ENCODE measurements at regions not wholly inside any gene's neighbourhood (a gene's known extent, or its start where the extent isn't known, plus 50 kb on each side); places are given as distances from the start of the nearest gene placed in this dataset.

DNA sequence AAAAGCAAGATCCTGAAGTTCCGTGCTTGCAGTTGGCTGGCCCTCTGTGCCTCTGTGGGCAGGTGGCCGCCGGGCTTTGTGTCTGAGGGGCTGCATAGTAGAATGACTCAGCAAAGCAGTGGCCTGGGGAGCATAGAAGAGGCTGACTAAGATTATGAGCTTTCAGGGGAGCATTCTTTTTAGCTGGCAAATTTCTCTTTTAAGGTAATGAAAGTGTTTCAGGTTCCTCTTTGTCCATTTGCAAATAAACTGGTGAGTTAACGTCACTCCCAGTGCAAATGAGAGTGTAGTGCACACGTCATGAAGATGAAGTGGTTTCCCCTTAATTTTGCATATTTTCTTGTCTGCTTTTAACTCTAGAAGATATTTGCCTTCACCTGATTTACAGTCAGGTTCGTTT lies 98.6 kb downstream of the BCL2L11 start:
- Histone ChIP-seq H3K36me3 (ENCODE audit: control insufficient read depth in 2 of 2, insufficient read depth in 2 of 2, low read length in 2 of 2) (no peaks in the 10 kb centered on the region), H3K9me3 (ENCODE audit: control insufficient read depth in 2 of 2, low read length in 2 of 2) (no peaks in the 10 kb centered on the region), H3K27me3 (ENCODE audit: control insufficient read depth in 2 of 2, insufficient read depth in 2 of 2, low read length in 2 of 2) (no peaks in the 10 kb centered on the region), H3K4me3 (ENCODE audit: low read length in 2 of 2) (no peak overlapping the region), H3K9ac (ENCODE audit: low read depth in 1 of 2, low read length in 2 of 2) (no peak overlapping the region), H3K27ac (ENCODE audit: low read depth in 2 of 2, low read length in 2 of 2) (no peak overlapping the region), H3K4me1 (ENCODE audit: control insufficient read depth in 2 of 2, insufficient read depth in 2 of 2, low read length in 2 of 2) (peaks cover 0 to 4% of the 10 kb centered on the region in 2 donors)

DNA sequence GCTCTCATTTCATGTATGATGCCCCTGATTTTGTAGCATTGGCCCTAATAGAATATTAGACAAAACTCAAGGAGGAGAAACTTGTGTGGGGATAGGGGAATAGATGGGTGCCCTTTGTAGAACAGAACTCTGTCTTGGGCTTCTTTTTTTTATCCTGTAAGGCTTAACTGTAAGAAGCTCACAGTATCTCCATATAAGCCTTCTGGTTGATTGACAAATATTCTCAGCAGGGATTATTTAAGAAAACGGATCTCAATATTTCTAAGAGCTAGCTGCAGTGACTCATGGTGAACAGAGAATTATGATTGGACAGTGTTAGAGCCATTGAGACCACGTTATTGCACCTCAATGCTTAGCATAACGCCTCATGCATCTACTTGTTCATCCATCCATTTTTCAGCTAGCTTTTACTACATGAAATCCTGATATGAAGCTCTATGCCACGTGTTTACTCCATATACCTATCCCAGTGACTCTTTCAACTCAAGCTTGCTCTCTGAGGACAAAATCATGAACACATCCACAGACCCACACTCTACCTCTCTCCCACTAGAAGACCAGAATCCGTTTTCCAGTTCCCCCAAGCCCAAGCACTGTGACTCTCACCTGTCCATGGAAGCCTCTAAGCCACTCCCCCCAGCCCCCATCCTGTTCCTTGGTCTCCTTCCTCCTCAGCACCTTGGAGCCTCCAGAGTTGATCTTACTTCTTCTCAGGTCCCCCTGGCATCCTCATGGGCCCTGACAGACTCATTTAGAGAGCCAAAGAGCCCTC lies 99.2 kb downstream of the BCL2L11 start:
- Histone ChIP-seq H3K9me3 (ENCODE audit: control insufficient read depth in 2 of 2, low read length in 2 of 2) (no peaks in the 10 kb centered on the region), H3K4me3 (ENCODE audit: low read length in 2 of 2) (no peak overlapping the region), H3K9ac (ENCODE audit: low read depth in 1 of 2, low read length in 2 of 2) (no peak overlapping the region), H3K4me1 (ENCODE audit: control insufficient read depth in 2 of 2, insufficient read depth in 2 of 2, low read length in 2 of 2) (peaks cover 0 to 4% of the 10 kb centered on the region in 2 donors), H3K36me3 (ENCODE audit: control insufficient read depth in 2 of 2, insufficient read depth in 2 of 2, low read length in 2 of 2) (no peaks in the 10 kb centered on the region), H3K27ac (ENCODE audit: low read depth in 2 of 2, low read length in 2 of 2) (no peak overlapping the region), H3K27me3 (ENCODE audit: control insufficient read depth in 2 of 2, insufficient read depth in 2 of 2, low read length in 2 of 2) (no peaks in the 10 kb centered on the region)

DNA sequence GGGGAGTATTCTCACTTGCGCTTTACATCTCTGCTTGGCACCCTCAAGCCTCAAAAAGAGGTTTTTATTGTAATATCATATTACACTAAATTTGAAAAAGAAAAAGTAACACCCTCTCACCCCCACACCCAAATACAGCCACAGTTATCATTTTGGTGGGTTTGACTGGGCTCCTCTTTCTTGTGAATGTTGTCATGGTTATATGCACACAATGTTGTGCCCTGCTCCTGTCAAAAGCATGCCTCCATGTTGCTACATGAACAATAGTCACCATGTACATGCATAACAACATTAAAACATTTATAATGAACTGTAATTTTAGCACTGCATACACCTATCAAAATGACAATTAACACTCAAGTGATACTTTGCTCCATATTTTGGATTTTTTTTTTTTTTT lies 100.2 kb downstream of the BCL2L11 start:
- H3K4me1 ChIP-seq (ENCODE audit: control insufficient read depth in 2 of 2, insufficient read depth in 2 of 2, low read length in 2 of 2) = peaks cover 0 to 4% of the 10 kb centered on the region in 2 donors
- H3K27ac ChIP-seq (ENCODE audit: low read depth in 2 of 2, low read length in 2 of 2) = no peak overlapping the region
- no peak overlapping the region for H3K9ac ChIP-seq (ENCODE audit: low read depth in 1 of 2, low read length in 2 of 2)
- H3K4me3 ChIP-seq (ENCODE audit: low read length in 2 of 2) = no peak overlapping the region
- no peaks in the 10 kb centered on the region for H3K36me3 ChIP-seq (ENCODE audit: control insufficient read depth in 2 of 2, insufficient read depth in 2 of 2, low read length in 2 of 2)
- no peaks in the 10 kb centered on the region for H3K27me3 ChIP-seq (ENCODE audit: control insufficient read depth in 2 of 2, insufficient read depth in 2 of 2, low read length in 2 of 2)
- H3K9me3 ChIP-seq (ENCODE audit: control insufficient read depth in 2 of 2, low read length in 2 of 2) = no peaks in the 10 kb centered on the region

DNA sequence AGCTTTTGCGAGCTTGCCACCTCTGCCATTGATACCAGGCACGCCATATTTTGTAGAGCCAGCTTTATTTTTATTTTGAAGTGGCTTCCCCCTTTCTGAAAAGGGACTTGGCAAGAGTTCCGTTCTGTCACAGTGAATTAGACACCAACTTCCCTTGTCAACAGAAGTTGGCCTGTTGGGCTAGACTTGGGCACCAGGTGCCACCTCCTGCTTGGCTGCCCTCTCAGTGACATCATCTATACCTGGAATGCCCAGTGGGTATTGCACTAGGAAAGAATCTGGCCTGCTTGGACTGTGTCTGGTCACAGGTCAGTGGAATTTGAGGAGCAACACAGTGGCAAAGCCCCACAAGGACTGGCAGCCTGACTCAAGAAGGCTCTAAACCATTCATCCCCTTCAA lies 101.0 kb downstream of the BCL2L11 start:
- no peaks in the 10 kb centered on the region for H3K36me3 ChIP-seq (ENCODE audit: control insufficient read depth in 2 of 2, insufficient read depth in 2 of 2, low read length in 2 of 2)
- no peaks in the 10 kb centered on the region for H3K9me3 ChIP-seq (ENCODE audit: control insufficient read depth in 2 of 2, low read length in 2 of 2)
- H3K4me3 ChIP-seq (ENCODE audit: low read length in 2 of 2) = no peak overlapping the region
- H3K27me3 ChIP-seq (ENCODE audit: control insufficient read depth in 2 of 2, insufficient read depth in 2 of 2, low read length in 2 of 2) = no peaks in the 10 kb centered on the region
- H3K9ac ChIP-seq (ENCODE audit: low read depth in 1 of 2, low read length in 2 of 2) = no peak overlapping the region
- no peak overlapping the region for H3K27ac ChIP-seq (ENCODE audit: low read depth in 2 of 2, low read length in 2 of 2)
- peaks cover 0 to 4% of the 10 kb centered on the region in 2 donors for H3K4me1 ChIP-seq (ENCODE audit: control insufficient read depth in 2 of 2, insufficient read depth in 2 of 2, low read length in 2 of 2)

DNA sequence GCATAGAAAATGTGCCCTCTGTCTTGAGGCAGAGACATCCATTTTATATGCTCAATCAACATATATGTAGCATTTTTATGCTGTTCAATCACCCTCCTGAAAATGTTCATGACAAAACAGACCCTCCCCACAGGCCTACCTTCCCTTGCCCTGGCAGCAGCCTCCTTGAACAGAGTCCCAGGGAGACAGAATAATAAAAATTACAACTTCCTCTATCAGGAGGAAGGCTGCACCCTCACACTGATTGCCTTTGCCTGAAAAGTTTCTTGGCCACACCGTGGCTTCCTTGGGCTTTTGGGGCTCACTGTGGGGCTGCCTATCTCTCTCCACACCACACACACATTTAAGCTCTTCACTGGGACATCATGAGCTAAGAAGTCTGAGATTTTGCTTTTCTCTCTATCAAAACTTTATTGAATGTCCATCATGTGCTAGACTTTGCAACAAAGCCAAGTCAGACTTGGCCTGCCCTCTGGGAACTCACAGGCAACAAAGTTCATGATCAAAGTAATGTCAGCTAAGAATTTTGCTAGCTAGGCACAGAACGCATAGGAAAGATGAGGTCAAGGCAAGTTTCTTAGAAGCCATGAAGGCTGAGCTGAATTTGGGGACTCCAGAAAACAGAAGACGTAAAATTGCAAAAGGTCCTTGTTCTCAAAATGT lies 101.6 kb downstream of the BCL2L11 start:
- no peak overlapping the region for H3K4me3 ChIP-seq (ENCODE audit: low read length in 2 of 2)
- no peak overlapping the region for H3K9ac ChIP-seq (ENCODE audit: low read depth in 1 of 2, low read length in 2 of 2)
- H3K9me3 ChIP-seq (ENCODE audit: control insufficient read depth in 2 of 2, low read length in 2 of 2) = no peaks in the 10 kb centered on the region
- H3K4me1 ChIP-seq (ENCODE audit: control insufficient read depth in 2 of 2, insufficient read depth in 2 of 2, low read length in 2 of 2) = peaks cover 0 to 4% of the 10 kb centered on the region in 2 donors
- H3K27ac ChIP-seq (ENCODE audit: low read depth in 2 of 2, low read length in 2 of 2) = no peak overlapping the region
- H3K36me3 ChIP-seq (ENCODE audit: control insufficient read depth in 2 of 2, insufficient read depth in 2 of 2, low read length in 2 of 2) = no peaks in the 10 kb centered on the region
- H3K27me3 ChIP-seq (ENCODE audit: control insufficient read depth in 2 of 2, insufficient read depth in 2 of 2, low read length in 2 of 2) = no peaks in the 10 kb centered on the region

DNA sequence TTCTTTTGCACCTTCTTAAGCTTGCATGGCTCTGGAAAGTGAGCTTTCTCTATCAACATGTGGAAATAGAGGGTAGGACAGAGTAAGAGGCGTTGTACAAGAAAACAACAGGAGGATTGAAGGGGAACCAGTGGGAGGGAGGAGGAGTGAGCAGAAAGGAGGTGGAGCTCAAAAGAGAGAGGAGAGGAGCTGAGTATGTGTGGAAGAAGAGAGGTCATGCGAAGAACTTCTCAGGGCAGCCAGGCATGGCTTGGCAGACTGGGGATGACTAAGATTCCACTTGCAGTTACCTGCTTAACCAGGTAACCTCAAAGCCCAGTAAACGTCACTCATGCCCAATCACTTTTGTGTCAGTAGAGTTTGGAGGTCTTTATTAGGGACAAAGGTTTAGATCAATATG lies 105.1 kb downstream of the BCL2L11 start:
- Histone ChIP-seq H3K36me3 (ENCODE audit: control insufficient read depth in 2 of 2, insufficient read depth in 2 of 2, low read length in 2 of 2) (no peaks in the 10 kb centered on the region), H3K4me1 (ENCODE audit: control insufficient read depth in 2 of 2, insufficient read depth in 2 of 2, low read length in 2 of 2) (peaks cover 0 to 4% of the 10 kb centered on the region in 2 donors), H3K27me3 (ENCODE audit: control insufficient read depth in 2 of 2, insufficient read depth in 2 of 2, low read length in 2 of 2) (no peaks in the 10 kb centered on the region), H3K4me3 (ENCODE audit: low read length in 2 of 2) (no peak overlapping the region), H3K9ac (ENCODE audit: low read depth in 1 of 2, low read length in 2 of 2) (no peak overlapping the region), H3K9me3 (ENCODE audit: control insufficient read depth in 2 of 2, low read length in 2 of 2) (no peaks in the 10 kb centered on the region), H3K27ac (ENCODE audit: low read depth in 2 of 2, low read length in 2 of 2) (no peak overlapping the region)

DNA sequence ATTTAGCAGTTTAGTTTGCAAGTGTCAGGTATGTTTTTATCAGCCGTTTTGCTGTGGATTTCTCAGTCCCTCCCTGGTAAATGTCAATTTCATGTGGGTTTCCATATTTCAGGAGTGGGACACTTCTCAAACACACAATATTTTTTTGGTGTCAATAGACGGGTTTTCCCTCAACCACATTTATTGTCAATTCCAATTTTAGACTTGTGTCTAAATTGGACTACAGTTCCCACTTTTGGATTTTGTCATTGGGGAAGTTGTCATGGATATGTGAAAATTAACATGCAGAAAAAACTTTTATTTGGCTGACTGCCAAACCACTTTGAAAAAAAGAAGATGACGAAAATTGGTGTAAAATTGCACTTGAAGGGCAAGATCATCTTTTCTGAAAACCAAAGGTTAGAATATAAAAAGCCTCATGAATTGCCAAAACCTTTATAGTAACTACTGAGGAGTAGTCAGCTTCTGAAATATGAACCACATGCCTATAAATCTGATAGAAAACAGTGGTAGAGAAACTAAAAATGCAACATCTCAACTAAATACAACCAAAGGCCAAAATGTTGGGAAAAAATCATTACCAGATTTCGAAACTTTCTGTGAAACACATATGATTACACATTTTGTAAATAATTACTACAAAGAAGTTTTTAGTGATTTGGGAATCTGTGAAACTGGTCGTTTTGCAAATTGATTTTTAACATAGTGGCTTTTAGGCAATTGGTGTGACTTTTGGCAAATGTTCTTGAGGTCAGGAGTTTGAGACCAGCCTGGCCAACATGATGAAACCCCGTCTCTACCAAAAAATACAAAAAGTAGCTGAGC lies 106.4 kb downstream of the BCL2L11 start:
- H3K36me3 ChIP-seq (ENCODE audit: control insufficient read depth in 2 of 2, insufficient read depth in 2 of 2, low read length in 2 of 2) = no peaks in the 10 kb centered on the region
- H3K27me3 ChIP-seq (ENCODE audit: control insufficient read depth in 2 of 2, insufficient read depth in 2 of 2, low read length in 2 of 2) = no peaks in the 10 kb centered on the region
- H3K4me1 ChIP-seq (ENCODE audit: control insufficient read depth in 2 of 2, insufficient read depth in 2 of 2, low read length in 2 of 2) = peaks cover 0 to under 1% of the 10 kb centered on the region in 2 donors
- no peak overlapping the region for H3K27ac ChIP-seq (ENCODE audit: low read depth in 2 of 2, low read length in 2 of 2)
- H3K9ac ChIP-seq (ENCODE audit: low read depth in 1 of 2, low read length in 2 of 2) = no peak overlapping the region
- H3K4me3 ChIP-seq (ENCODE audit: low read length in 2 of 2) = no peak overlapping the region
- H3K9me3 ChIP-seq (ENCODE audit: control insufficient read depth in 2 of 2, low read length in 2 of 2) = no peaks in the 10 kb centered on the region

DNA sequence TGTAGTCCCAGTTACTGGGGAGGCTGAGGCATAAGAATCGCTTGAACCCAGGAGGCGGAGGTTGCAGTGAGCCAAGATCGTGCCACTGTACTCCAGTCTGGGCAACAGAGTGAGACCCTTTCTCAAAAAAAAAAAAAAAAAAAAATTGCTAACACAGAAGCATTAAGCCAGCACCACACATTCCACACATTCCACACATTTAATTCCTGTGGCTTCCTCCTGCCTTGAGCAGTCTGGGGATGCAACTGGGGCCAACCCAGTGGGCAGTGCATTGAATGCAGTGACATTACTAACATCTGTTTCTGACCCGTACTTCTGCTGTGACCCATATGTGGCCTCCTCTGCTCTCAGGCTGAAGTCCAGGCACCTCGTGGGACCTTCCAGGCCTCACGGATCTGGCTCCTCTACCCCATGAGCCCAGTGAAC lies 107.0 kb downstream of the BCL2L11 start:
- no peak overlapping the region for H3K4me3 ChIP-seq (ENCODE audit: low read length in 2 of 2)
- H3K27ac ChIP-seq (ENCODE audit: low read depth in 2 of 2, low read length in 2 of 2) = no peak overlapping the region
- H3K4me1 ChIP-seq (ENCODE audit: control insufficient read depth in 2 of 2, insufficient read depth in 2 of 2, low read length in 2 of 2) = no peaks in the 10 kb centered on the region
- H3K9ac ChIP-seq (ENCODE audit: low read depth in 1 of 2, low read length in 2 of 2) = no peak overlapping the region
- H3K27me3 ChIP-seq (ENCODE audit: control insufficient read depth in 2 of 2, insufficient read depth in 2 of 2, low read length in 2 of 2) = no peaks in the 10 kb centered on the region
- H3K36me3 ChIP-seq (ENCODE audit: control insufficient read depth in 2 of 2, insufficient read depth in 2 of 2, low read length in 2 of 2) = no peaks in the 10 kb centered on the region
- H3K9me3 ChIP-seq (ENCODE audit: control insufficient read depth in 2 of 2, low read length in 2 of 2) = no peaks in the 10 kb centered on the region

DNA sequence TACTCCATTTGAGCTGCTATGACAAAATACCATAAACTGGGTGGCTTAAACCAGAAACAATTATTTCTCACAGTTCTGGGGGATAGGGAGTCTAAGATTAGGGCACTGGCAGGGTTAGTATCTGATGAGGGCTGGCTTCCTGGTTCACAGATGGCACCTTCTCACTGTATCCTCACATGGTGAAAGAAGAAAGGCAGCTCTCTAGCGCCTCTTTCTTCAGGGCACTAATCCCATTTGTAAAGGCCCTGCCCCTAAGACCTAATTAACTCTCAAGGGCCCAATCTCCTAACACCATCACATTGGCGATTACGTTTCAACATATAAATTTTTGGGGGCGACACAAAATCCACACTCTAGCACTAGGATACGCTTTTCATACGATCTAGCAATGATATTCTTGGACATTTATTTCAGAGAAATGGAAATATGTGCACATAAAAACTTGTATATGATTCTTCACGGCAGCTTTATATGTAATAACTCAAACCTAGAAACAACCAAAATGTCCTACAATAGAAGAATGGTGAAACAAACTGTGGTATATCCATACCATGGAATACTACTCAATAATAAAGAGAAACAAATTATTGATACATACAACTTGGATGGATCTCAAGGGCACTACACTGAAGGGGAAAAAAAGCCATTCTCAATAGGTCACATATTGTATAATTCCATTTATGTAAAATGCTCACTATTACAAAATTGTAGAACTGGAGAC lies 111.0 kb downstream of the BCL2L11 start:
- no peaks in the 10 kb centered on the region for H3K36me3 ChIP-seq (ENCODE audit: control insufficient read depth in 2 of 2, insufficient read depth in 2 of 2, low read length in 2 of 2)
- H3K27me3 ChIP-seq (ENCODE audit: control insufficient read depth in 2 of 2, insufficient read depth in 2 of 2, low read length in 2 of 2) = no peaks in the 10 kb centered on the region
- no peak overlapping the region for H3K27ac ChIP-seq (ENCODE audit: low read depth in 2 of 2, low read length in 2 of 2)
- H3K4me3 ChIP-seq (ENCODE audit: low read length in 2 of 2) = no peak overlapping the region
- H3K9ac ChIP-seq (ENCODE audit: low read depth in 1 of 2, low read length in 2 of 2) = no peak overlapping the region
- no peaks in the 10 kb centered on the region for H3K9me3 ChIP-seq (ENCODE audit: control insufficient read depth in 2 of 2, low read length in 2 of 2)
- no peaks in the 10 kb centered on the region for H3K4me1 ChIP-seq (ENCODE audit: control insufficient read depth in 2 of 2, insufficient read depth in 2 of 2, low read length in 2 of 2)

Data from mucosa of rectum (tissue), 2 donors.